Pons (tissue), 1 donor: ENCODE measurements at regions not wholly inside any gene's neighbourhood (a gene's known extent, or its start where the extent isn't known, plus 50 kb on each side); places are given as distances from the start of the nearest gene placed in this dataset.

Source experiments
- DNase-seq: peaks from one replicate; pipeline ENCODE4 v3.0.0-alpha.2; 2016; ENCODE audit warnings: low spot score

GRCh38 chr12:34396006-34396860 is 373.9 kb downstream of the ALG10 start:
- no peak for DNase-seq

DNA sequence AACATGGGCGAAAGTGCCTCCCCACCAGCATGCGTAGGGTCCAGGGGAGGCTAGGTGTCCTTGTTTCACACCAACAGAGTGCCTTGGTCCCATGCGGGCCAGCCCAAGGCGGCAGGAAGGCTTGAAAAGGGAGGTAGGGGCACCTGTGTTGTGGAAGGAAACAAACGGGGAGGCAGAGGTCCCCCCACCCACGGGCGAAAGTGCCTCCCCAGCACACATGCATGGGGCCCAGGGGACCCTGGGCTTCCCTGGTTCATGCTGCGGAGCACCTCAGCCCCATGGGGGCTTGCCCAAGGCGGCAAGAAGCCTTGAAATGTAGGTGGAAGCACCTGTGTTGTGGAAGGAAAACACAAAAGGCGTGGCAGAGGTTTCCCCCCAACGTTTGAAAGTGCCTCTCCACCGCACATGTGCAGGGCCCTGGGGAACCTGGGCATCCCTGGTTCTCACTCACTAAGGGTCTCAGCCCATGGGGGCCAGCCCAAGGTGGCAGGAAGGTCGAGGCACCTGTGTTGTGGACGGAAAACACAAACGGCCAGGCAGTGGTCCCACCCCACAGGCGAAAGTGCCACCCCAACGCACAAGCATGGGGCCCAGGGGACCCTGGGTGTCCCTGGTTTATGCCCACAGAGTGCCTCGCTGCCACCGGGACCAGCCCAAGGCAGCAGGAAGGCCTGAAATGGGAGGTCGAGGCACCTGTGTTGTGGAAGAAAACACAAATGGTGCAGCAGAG is 374.7 kb downstream of the ALG10 start:
- DNase-seq: no peak

DNA sequence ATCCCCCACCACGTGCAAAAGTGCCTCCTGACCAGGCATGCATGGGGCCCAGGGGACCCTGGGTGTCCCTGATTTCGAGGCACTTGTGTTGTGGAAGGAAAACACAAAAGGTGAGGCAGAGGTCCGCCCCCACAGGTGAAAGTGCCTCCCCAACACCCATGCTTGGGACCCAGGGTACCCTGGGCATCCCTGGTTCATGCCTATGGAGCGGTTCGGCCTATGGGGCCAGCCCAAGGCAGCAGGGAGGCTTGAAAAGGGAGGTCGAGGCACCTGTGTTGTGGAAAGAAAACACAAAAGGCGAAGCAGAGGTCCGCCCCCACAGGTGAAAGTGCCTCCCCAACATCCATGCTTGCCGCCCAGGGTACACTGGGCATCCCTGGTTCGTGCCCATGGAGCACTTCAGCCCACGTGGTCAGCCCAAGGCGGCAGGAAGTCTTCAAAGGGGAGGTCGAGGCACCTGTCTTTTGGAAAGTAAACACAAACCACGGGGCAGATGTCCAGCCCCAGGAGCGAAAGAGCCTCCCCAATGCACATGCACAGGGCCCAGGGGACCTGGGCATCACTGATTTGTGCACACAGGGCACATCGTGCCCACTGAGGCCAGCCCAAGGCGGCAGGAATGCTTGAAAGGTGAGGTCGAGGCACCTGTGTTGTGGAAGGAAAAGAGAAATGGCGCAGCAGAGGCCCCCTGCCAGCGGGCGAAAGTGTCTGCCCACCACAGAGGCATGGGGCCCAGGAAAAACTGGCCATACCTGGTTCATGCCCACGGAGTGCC is 375.5 kb downstream of the ALG10 start:
- no peak for DNase-seq

GRCh38 chr12:34398366-34398705 is 376.0 kb downstream of the ALG10 start:
- DNase-seq: no peak

GRCh38 chr12:34398706-34399630 is 376.7 kb downstream of the ALG10 start:
- no peak for DNase-seq

DNA sequence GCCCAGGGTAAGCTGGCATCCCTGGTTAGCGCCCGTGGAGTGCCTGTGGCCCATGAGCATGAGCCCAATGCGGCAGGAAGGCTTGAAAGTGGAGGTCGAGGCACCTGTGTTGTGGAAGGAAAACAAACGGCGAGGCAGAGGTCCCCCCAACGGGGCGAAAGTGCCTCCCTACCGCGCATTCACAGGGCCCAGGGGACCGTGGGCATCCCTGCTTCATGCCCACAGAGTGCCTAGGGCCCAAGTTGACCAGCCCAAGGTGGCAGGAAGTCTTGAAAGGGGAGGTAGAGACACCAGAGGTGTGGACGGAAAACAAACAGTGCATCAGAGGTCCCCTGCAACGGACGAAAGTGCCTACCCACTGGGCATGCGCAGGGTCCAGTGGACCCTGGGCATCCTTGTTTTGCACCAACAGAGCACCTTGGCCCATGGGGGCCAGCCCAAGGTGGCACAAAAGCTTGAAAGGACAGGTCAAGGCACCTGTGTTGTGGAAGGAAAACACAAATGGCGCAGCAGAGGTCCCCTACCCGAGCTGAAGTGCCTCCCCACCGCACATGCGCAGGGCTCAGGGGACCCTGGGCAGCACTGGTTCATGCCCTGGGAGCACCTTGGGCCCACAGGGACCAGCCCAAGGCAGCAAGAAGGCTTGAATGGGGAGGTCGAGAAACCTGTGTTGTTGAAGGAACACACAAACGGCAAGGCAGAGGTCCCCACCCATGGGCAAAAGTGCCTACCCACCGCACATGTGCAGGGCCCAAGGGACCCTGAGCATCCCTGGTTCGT is 377.5 kb downstream of the ALG10 start:
- no peak for DNase-seq

- DNase-seq: no peak
These were observed 378.1 kb downstream of the ALG10 start for GRCh38 chr12:34400411-34400881.

DNA sequence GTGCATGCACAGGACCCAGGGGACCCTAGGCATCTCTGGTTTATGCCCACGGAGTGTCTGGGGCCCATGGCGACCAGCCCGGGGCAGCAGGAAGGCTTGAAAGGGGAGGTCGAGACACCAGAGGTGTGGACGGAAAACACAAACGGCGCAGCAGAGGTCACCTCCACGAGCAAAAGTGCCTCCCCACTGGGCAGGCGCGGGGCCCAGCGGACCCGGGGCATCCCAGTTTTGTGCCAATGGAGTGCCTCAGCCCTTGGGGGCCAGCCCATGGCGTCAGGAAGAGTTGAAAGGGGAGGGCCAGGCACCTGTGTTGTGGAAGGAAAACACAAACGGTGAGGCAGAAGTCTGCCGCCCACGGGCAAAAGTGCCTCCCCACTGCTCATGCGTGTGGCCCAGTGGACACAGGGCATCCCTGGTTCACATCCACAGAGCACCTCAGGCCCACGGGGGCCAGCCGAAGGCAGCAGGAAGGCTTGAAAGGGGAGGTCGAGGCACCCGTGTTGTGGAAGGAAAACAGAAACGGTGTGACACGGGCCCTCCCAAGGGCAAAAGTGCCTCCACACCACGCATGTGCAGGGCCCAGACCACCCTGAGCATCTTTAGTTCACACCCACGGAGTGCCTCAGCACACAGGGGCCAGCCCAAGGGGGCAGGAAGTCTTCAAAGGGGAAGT is 378.8 kb downstream of the ALG10 start:
- DNase-seq: no peak

GRCh38 chr12:34401659-34402227 is 379.4 kb downstream of the ALG10 start:
- DNase-seq: no peak

GRCh38 chr12:34402228-34402898 is 380.1 kb downstream of the ALG10 start:
- DNase-seq: no peak

- DNase-seq: no peak
These were observed 380.8 kb downstream of the ALG10 start for GRCh38 chr12:34402899-34403705.

DNA sequence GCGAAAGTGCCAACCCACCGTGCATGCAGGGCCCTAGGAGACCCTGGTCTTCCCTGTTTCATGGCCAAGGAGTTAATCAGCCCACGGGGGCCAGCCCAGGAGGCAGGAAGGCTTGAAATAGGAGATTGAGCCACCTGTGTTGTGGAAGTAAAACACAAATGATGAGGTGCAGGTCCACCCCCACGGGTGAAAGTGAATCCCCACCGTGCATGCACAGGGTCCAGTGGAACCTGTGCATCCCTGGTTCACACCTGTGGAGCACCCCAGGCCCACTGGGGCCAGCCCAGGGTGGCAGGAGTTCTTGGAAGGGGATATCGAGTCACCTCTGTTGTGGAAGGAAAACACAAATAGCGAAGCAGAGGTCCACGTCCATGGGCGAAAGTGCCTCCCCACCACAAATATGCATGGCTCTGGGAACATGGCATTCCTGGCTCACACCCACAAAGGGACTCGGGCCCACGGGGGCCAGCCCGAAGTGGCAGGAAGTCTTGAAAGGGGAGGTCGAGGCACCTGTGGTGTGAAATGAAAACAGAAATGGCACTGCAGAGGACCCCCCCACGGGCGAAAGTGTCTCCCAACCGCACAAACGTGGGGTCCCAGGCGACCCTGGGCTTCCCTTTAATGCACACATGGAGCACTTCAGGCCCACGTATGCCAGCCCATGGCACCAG is 381.5 kb downstream of the ALG10 start:
- no peak for DNase-seq

GRCh38 chr12:34404377-34405285 is 382.3 kb downstream of the ALG10 start:
- DNase-seq: no peak

DNA sequence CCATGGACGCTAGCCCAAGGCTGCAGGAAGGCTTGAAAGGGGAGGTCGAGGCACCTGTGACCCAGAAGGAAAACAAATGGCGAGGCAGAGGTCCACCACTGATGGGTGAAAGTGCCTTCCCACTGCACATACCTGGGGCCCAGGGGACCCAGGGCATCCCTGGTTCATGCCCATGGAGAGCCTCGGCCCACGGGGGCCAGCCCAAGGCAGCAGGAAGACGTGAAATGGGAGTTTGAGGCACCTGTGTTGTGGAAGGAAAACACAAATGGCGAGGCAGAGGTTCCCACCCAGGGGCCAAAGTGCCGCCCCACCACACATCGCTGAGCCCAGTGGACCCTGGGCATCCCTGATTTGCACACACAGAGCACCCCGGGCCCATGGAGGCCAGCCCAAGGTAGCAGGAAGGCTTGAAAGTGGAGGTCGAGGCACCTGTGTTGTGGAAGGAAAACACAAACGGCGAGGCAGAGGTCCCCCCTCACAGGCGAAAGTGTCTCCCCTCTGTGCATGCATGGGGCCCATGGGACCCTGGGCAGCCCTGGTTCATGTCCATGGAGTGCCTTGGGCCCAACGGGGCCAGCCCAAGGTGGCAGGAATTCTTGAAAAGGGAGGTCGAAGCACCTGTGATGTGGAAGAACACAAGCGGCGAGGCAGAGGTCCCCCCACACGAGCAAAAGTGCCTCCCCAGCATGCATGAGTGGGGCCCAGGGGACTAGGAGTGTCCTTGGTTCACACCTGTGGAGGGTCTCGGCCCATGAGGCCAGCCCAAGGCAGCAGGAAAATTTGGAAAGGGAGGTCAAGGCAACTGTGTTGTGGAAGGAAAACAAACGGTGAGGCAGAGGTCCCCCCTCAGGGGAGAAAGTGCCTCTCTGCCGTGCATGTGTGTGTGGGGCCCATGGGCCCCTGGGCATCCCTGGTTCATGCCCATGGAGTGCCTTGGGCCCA is 383.3 kb downstream of the ALG10 start:
- DNase-seq: no peak

- DNase-seq: no peak
These were observed 384.1 kb downstream of the ALG10 start for GRCh38 chr12:34406228-34406995.
